Inflammatory macrophage treated with lipopolysaccharide for 1 hour (primary cell): ENCODE measurements at regions not wholly inside any gene's neighbourhood (a gene's known extent, or its start where the extent isn't known, plus 50 kb on each side); places are given as distances from the start of the nearest gene placed in this dataset.
A peak's percentile ranks its signal among the peaks of the same experiment; 100 is the strongest.

Experiments
- DNase-seq, 2 donors: peaks; one replicate each; pipeline ENCODE4 v3.0.0-alpha.2; 2020 to 2022

DNA sequence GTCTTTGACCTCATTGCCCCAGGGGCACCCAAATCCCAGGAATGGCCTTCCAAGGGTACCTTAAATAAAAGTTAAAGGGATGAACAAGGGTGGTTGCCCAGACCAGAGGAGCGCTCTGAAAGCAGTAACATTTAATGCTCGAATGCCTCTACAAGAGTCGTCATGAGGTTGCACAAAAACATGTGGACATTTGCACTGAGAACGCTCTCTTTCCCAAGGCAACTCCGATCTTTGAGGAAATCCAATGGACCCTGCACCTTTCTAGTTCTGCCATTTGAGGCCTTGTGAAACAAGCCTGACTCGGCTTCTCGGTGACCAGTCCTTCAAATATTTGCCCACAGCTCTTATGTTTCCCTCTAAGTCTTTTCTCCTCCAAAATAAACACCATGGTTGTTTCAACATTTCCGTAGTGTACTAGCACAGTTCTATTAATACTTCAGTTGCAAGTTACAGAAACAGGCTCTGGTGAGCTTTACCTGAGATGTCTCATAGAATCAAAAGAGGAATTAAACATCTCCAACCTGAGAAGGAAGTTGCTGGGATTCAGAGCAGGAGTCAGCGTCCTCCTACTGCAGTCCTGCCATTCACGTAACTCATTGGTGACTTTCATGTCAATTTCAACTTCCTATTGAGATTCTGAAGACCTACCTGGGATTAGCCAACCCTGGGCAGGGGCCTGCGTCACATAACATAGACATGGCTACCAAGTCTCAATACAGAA, 168.8 kb upstream of the RAI14 start:
- DNase-seq: no peak

DNA sequence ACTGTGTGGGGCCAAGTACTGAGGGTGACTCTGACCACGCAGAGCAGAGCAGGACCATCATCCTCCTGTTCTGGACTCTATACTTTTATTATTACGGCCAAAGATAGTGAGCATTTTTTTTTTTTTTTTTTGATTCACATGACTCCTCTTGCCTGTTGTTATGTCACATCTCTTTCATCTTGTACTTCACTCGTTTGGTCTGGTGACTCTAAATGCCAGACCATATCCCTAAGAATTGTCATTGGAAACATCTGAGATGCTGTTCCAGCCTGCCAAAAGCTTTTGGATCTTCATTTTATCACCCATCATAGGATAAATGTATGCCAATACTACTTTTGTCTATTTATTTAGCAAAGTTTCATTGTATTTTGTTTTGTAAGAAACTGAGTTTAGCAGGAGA, 168.2 kb upstream of the RAI14 start:
- DNase-seq: no peak

DNA sequence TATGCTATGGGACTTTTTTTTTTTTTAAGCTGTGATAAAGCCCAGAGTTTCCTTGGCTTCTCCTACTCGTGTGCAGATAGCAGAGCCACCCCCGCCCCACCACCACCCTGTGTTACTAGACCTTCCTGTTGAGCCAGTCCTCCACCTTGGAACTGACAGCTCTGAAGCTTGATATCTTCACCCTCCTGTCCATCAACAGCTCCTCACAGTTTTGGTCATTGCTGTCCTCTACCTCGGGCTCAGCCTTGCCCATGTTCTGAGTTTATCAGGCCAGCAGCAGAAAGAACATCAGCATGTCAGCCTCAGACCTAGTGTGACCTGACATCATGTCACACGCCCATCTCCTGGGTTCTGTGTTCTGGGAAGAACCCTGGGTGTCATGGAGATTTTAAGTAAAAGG, 167.1 kb upstream of the RAI14 start:
- no peak for DNase-seq

DNA sequence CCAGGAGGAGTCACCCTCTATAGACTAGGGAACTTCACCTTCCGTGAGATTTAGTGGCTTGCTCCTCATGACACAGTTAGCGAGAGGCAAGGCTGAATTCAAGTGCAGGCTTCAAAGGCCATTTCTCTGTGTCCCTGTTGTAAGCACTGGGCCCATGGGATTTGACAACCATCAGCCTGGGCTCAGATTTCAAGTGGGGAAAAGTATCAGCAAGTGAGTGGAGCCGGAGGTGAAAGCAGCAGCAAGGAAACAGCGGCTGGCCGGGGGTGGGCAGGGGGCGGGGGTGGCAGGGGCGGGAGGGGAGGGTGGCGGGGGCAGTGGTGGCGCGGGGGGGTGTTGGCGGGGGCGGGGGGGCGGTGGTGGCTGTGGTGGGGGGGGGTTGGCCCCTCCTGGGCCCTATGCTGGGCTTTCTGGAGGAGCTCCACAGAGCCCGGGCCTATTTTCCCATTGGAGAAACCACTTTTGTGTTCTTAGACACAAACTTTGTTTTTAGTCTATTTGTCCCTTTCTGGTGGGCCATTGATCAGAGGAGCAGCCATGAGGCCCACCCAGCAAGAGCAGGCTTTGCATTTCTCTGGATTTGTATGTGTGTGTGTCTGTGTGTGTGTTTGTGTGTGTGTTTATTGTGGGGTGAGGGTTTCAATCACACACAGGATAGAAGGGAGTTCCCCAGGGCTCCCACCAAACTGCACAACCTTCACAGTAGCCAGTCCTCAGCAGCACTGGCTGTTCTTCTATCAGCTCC, 165.4 kb upstream of the RAI14 start:
- no peak for DNase-seq

- no peak for DNase-seq
Measured at GRCh38 chr5:34491251-34491620, 164.9 kb upstream of the RAI14 start.

DNA sequence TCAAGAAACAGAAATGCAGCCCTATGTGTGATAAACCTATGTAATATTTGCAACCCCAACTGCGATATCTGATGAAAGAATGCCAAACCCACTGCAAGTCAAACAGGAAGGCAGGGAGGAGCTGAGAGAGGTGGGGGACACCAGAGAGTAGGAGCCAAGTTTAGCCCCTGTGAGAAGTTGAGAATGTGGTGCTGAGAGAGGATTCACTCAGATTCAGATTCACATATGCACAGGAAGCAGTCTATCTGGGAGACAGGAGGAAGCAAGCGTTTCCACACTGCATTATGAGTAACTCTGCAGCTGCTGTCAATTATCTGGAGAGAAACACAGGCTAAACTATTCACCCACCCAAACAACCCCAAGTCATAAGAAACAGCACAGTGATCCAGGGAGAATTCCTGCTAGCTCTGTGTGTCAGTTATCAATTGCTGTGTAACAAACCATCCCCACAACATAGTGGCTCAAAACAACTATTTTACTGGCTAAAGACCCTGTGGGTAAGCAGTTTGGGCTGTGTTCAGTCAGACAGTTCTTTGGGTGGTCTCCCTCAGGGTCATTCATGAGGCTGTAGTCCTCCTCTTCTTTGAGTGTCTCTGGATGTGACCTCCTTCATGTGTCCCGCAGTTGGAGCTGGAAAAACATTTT, 161.9 kb upstream of the RAI14 start:
- peak; percentile 29 to 44 for DNase-seq

GRCh38 chr5:34495178-34495577, 160.9 kb upstream of the RAI14 start:
- no peak for DNase-seq

DNA sequence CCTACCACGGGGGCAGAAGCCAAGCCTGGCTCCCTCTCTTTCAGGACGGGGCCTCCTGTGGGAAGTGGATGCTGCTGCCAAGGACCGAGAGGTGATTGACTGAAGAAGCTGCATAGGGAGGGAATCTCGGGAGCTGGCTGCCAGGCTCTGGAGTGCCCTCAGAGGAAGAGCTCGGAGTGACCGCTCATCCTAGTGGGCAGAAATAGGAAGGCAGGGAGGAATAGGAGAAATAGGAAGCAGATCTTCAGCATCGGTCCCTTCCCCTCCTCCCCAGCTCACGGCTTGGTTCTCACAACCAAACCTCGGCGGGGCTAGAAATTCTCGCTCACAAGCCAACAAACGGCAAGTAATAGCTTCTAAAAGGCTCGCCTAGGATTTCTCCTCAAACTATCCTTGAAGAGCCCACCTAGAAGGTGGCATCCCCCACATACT, 159.9 kb upstream of the RAI14 start:
- DNase-seq: no peak

GRCh38 chr5:34496701-34497469, 159.2 kb upstream of the RAI14 start:
- no peak for DNase-seq

GRCh38 chr5:34497470-34497808, 158.7 kb upstream of the RAI14 start:
- no peak for DNase-seq

- DNase-seq: peak; percentile 73 to 90
Measured at GRCh38 chr5:34498572-34498971, 157.6 kb upstream of the RAI14 start.

GRCh38 chr5:34499001-34499734, 157.0 kb upstream of the RAI14 start:
- DNase-seq: peak; percentile 81 to 97

- peak; percentile 62 to 91 for DNase-seq
Measured at GRCh38 chr5:34500236-34500847, 155.8 kb upstream of the RAI14 start.

- peak; percentile 22 to 86 for DNase-seq
Measured at GRCh38 chr5:34501016-34501415, 155.1 kb upstream of the RAI14 start.

DNA sequence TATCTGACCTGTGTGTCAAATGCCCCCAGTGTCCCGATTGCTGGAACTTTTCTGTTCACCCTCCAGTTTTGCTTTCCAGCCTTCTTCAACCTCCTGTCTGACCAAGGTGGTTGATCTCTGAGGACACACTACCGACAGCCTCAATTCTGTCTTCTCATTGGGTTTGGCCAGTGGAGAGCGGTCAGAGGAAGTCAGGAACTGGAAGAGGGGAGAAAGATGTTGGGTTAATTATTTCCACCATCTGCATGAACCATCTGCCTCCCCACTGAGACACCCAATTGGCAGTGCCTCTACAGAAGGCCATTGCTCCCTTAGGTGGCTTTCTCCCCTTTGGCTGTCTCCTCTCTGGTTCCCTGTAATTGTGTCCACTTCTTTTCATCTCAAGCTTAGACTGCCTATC, 154.3 kb upstream of the RAI14 start:
- DNase-seq: no peak

- peak in 1 of 2 donors; percentile 52 for DNase-seq
Measured at GRCh38 chr5:34502581-34502980, 153.5 kb upstream of the RAI14 start.

- DNase-seq: no peak
Measured at GRCh38 chr5:34503379-34504253, 152.5 kb upstream of the RAI14 start.

- DNase-seq: no peak
Measured at GRCh38 chr5:34504967-34505366, 151.2 kb upstream of the RAI14 start.

DNA sequence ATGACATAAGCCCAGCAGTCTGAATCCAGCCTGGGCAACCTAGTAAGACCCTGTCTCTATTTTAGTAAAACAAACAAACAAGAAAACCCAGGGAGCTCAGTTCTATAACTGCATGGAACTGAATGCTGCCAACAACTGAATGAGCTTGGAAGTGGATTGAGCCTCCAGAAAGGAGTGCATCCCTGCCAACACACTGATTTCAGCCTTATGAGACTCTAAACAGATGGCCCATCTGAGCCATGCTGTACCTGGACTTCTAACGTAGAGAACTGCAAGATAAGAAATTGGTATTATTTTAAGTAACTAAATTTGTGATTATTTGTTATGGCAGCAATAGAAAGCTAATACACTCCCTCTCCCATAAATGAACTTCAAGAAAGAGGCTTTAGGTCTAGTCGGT, 150.4 kb upstream of the RAI14 start:
- DNase-seq: no peak

DNA sequence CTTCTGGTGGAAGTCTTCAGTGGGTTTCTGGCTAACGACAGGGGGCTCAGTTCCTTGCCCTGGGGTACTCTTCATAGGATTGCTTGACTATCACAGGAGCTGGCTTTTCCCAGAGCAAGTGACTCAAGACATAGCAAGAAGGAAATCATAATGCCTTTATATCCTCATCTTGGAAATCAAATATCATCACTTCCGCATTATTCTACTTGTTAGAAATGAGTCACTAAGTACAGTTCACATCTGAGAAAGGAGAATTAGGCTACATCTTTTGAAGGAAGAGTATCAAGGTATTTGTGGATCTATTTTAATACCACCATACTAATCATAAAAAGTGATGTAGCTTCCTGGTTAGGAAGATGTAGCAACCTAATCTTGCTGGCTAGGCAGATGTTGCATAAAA, 148.2 kb upstream of the RAI14 start:
- DNase-seq: no peak

- DNase-seq: no peak
Measured at GRCh38 chr5:34509392-34509791, 146.7 kb upstream of the RAI14 start.
